Cardiac septum (tissue), 1 donor: ENCODE measurements at regions not wholly inside any gene's neighbourhood (a gene's known extent, or its start where the extent isn't known, plus 50 kb on each side); places are given as distances from the start of the nearest gene placed in this dataset.

Experiments
- DNase-seq: peaks from one replicate; pipeline ENCODE4 v3.0.0-alpha.2; 2020; ENCODE audit warnings: low spot score
- intact Hi-C: fragments of 100-400 bp; cut with DNase I; formaldehyde crosslinking; loops from one replicate; pipeline ENCODE4 v1.14.0; 2022
- donor health status: DM: no; HTN: no; CAD: no.

GRCh38 chr6:168215121-168215808, 104.3 kb downstream of the DACT2 start:
- intact Hi-C loops, result no loop called here
- DNase-seq, result no peak

- DNase-seq, result no peak
Measured at GRCh38 chr6:168214586-168215104, 104.9 kb downstream of the DACT2 start.

GRCh38 chr6:168213121-168213524, 106.5 kb downstream of the DACT2 start:
- no peak for DNase-seq
- intact Hi-C loops, result no loop called here

More at GRCh38 chr6:168214586-168215104, 104.9 kb downstream of the DACT2 start:
- intact Hi-C loops, result no loop called here

GRCh38 chr6:168212362-168212761, 107.2 kb downstream of the DACT2 start:
- DNase-seq, result no peak
- intact Hi-C loops, result no loop called here

GRCh38 chr6:168211681-168212080, 107.9 kb downstream of the DACT2 start:
- DNase-seq, result no peak
- intact Hi-C loops, result no loop called here

GRCh38 chr6:168210239-168211105, 109.1 kb downstream of the DACT2 start:
- DNase-seq, result no peak
- intact Hi-C loops, result no loop called here

GRCh38 chr6:168209420-168209819, 110.2 kb downstream of the DACT2 start:
- intact Hi-C loops, result no loop called here
- DNase-seq, result no peak

- intact Hi-C loops, result no loop called here
- DNase-seq, result no peak
Measured at GRCh38 chr6:168208854-168209253, 110.7 kb downstream of the DACT2 start.

- DNase-seq, result no peak
- intact Hi-C loops, result no loop called here
Measured at GRCh38 chr6:168208402-168208801, 111.2 kb downstream of the DACT2 start.

- DNase-seq, result no peak
- intact Hi-C loops, result no loop called here
Measured at GRCh38 chr6:168207421-168208175, 112.0 kb downstream of the DACT2 start.

- intact Hi-C loops, result no loop called here
- no peak for DNase-seq
Measured at GRCh38 chr6:168206661-168207274, 112.8 kb downstream of the DACT2 start.

- intact Hi-C loops, result no loop called here
- no peak for DNase-seq
Measured at GRCh38 chr6:168206186-168206585, 113.4 kb downstream of the DACT2 start.

- no peak for DNase-seq
- intact Hi-C loops, result no loop called here
Measured at GRCh38 chr6:168201799-168202198, 117.8 kb downstream of the DACT2 start.

- DNase-seq, result no peak
- intact Hi-C loops, result no loop called here
Measured at GRCh38 chr6:168201383-168201782, 118.2 kb downstream of the DACT2 start.

GRCh38 chr6:168200571-168201134, 118.9 kb downstream of the DACT2 start:
- intact Hi-C loops, result no loop called here
- DNase-seq, result peak; percentile 41

GRCh38 chr6:168198302-168199180, 119.5 kb upstream of the FRMD1 start:
- intact Hi-C loops, result no loop called here
- DNase-seq, result peak; percentile 60

- peak; percentile 51 for DNase-seq
- intact Hi-C loops, result no loop called here
Measured at GRCh38 chr6:168197636-168198301, 118.8 kb upstream of the FRMD1 start.
